HEK293 (cell line): ENCODE measurements at regions not wholly inside any gene's neighbourhood (a gene's known extent, or its start where the extent isn't known, plus 50 kb on each side); places are given as distances from the start of the nearest gene placed in this dataset.

ENCODE experiments used
- GFI1B ChIP-seq: fragments of 450-650 bp; formaldehyde crosslinking; IDR thresholded peaks from 2 replicates; pipeline ENCODE4 v1.5.1; 2016; ENCODE audit warnings: missing biosample characterization, missing genetic modification characterization
- GLI2 ChIP-seq: fragments of 450-650 bp; formaldehyde crosslinking; IDR thresholded peaks from 2 replicates; pipeline ENCODE4; 2017; ENCODE audit warnings: missing biosample characterization, missing genetic modification characterization, low read depth, borderline replicate concordance
- MEIS1 ChIP-seq: sonication (generic); formaldehyde crosslinking; IDR thresholded peaks from 2 replicates; pipeline ENCODE4 v1.8.1; 2022; ENCODE audit warnings: missing genetic modification reagents, mild to moderate bottlenecking, borderline replicate concordance
- SCRT1 ChIP-seq: fragments of 450-650 bp; formaldehyde crosslinking; IDR thresholded peaks from 2 replicates; pipeline ENCODE4 v1.5.1; 2016; ENCODE audit warnings: missing biosample characterization, missing genetic modification characterization, borderline replicate concordance
- SP7 ChIP-seq: fragments of 450-650 bp; formaldehyde crosslinking; IDR thresholded peaks from 2 replicates; pipeline ENCODE4 v1.5.1; 2016; ENCODE audit warnings: missing biosample characterization, missing genetic modification characterization
- TRIM28 ChIP-seq: IDR thresholded peaks from 2 replicates; pipeline ENCODE4 v1.6.1; 2011; ENCODE audit warnings: low read length, control low read depth, borderline replicate concordance
- ZBTB7A ChIP-seq: fragments of 450-650 bp; formaldehyde crosslinking; IDR thresholded peaks from 2 replicates; pipeline ENCODE4 v1.5.1; 2016; ENCODE audit warnings: low read depth, missing biosample characterization, missing genetic modification characterization
- ZFP69B ChIP-seq: fragments of 450-650 bp; formaldehyde crosslinking; IDR thresholded peaks from 2 replicates; pipeline ENCODE4 v1.5.1; 2016; ENCODE audit warnings: missing biosample characterization, missing genetic modification characterization
- ZNF121 ChIP-seq: fragments of 450-650 bp; formaldehyde crosslinking; IDR thresholded peaks from 2 replicates; pipeline ENCODE4 v1.5.1; 2016; ENCODE audit warnings: missing biosample characterization, missing genetic modification characterization
- ZNF132 ChIP-seq: fragments of 450-650 bp; formaldehyde crosslinking; IDR thresholded peaks from 2 replicates; pipeline ENCODE4 v1.5.1; 2017; ENCODE audit warnings: missing biosample characterization, missing genetic modification characterization, borderline replicate concordance
- ZNF140 ChIP-seq: fragments of 450-650 bp; formaldehyde crosslinking; IDR thresholded peaks from 2 replicates; pipeline ENCODE4 v1.5.1; 2016; ENCODE audit warnings: missing biosample characterization, missing genetic modification characterization
- ZNF155 ChIP-seq: fragments of 450-650 bp; formaldehyde crosslinking; IDR thresholded peaks from 2 replicates; pipeline ENCODE4 v1.5.1; 2016; ENCODE audit warnings: missing biosample characterization, missing genetic modification characterization
- ZNF324 ChIP-seq: fragments of 450-650 bp; formaldehyde crosslinking; IDR thresholded peaks from 2 replicates; pipeline ENCODE4 v1.5.1; 2016; ENCODE audit warnings: missing biosample characterization, missing genetic modification characterization
- ZNF335 ChIP-seq: fragments of 450-650 bp; formaldehyde crosslinking; conservative IDR thresholded peaks from 2 replicates; pipeline ENCODE4 v1.5.1; 2016; ENCODE audit warnings: missing biosample characterization, missing genetic modification characterization
- ZNF510 ChIP-seq: fragments of 450-650 bp; formaldehyde crosslinking; IDR thresholded peaks from 2 replicates; pipeline ENCODE4 v1.5.1; 2018; ENCODE audit warnings: mild to moderate bottlenecking, missing genetic modification characterization, missing biosample characterization; ENCODE audit not compliant: insufficient replicate concordance
- ZNF585B ChIP-seq: fragments of 450-650 bp; formaldehyde crosslinking; IDR thresholded peaks from 2 replicates; pipeline ENCODE4 v1.5.1; 2016; ENCODE audit warnings: missing biosample characterization, missing genetic modification characterization
- ZNF623 ChIP-seq: fragments of 450-650 bp; formaldehyde crosslinking; IDR thresholded peaks from 2 replicates; pipeline ENCODE4 v1.5.1; 2016; ENCODE audit warnings: missing biosample characterization, missing genetic modification characterization
- ZNF654 ChIP-seq: fragments of 450-650 bp; formaldehyde crosslinking; IDR thresholded peaks from 2 replicates; pipeline ENCODE4 v1.5.1; 2016; ENCODE audit warnings: low read depth, missing biosample characterization, missing genetic modification characterization
- ZNF658 ChIP-seq: fragments of 450-650 bp; formaldehyde crosslinking; IDR thresholded peaks from 2 replicates; pipeline ENCODE4; 2016; ENCODE audit warnings: missing biosample characterization, missing genetic modification characterization
- ZNF701 ChIP-seq: fragments of 450-650 bp; formaldehyde crosslinking; IDR thresholded peaks from 2 replicates; pipeline ENCODE4 v1.5.1; 2016; ENCODE audit warnings: missing biosample characterization, missing genetic modification characterization
- ZNF707 ChIP-seq: fragments of 450-650 bp; formaldehyde crosslinking; IDR thresholded peaks from 2 replicates; pipeline ENCODE4 v1.5.1; 2016; ENCODE audit warnings: missing biosample characterization, missing genetic modification characterization
- ZNF791 ChIP-seq: fragments of 450-650 bp; formaldehyde crosslinking; IDR thresholded peaks from 2 replicates; pipeline ENCODE4 v1.5.1; 2016; ENCODE audit warnings: missing biosample characterization, missing genetic modification characterization
- TF ChIP-seq, protein P1 (sequence below): fragments of 450-650 bp; formaldehyde crosslinking; IDR thresholded peaks from 2 replicates; pipeline ENCODE4 v1.5.1; 2016; ENCODE audit warnings: missing biosample characterization, missing genetic modification characterization
- TF ChIP-seq, protein P2 (sequence below): sonication (generic); formaldehyde crosslinking; IDR thresholded peaks from 2 replicates; pipeline ENCODE4 v1.8.1; 2022; ENCODE audit warnings: mild to moderate bottlenecking, moderate library complexity, missing genetic modification reagents
- TF ChIP-seq, protein P3 (sequence below): fragments of 450-650 bp; formaldehyde crosslinking; conservative IDR thresholded peaks from 2 replicates; pipeline ENCODE4 v1.5.1; 2016; ENCODE audit warnings: low read depth, missing biosample characterization, missing genetic modification characterization
- TF ChIP-seq, protein P4 (sequence below): fragments of 450-650 bp; formaldehyde crosslinking; IDR thresholded peaks from 2 replicates; pipeline ENCODE4 v1.5.1; 2016; ENCODE audit warnings: missing biosample characterization, missing genetic modification characterization, low read depth
- TF ChIP-seq, protein P5 (sequence below): fragments of 450-650 bp; formaldehyde crosslinking; IDR thresholded peaks from 2 replicates; pipeline ENCODE4 v1.5.1; 2017; ENCODE audit warnings: missing biosample characterization, mild to moderate bottlenecking, missing genetic modification characterization, moderate library complexity
- TF ChIP-seq, protein P6 (sequence below): fragments of 450-650 bp; formaldehyde crosslinking; IDR thresholded peaks from 2 replicates; pipeline ENCODE4 v1.5.1; 2016; ENCODE audit warnings: missing biosample characterization, missing genetic modification characterization

DNA sequence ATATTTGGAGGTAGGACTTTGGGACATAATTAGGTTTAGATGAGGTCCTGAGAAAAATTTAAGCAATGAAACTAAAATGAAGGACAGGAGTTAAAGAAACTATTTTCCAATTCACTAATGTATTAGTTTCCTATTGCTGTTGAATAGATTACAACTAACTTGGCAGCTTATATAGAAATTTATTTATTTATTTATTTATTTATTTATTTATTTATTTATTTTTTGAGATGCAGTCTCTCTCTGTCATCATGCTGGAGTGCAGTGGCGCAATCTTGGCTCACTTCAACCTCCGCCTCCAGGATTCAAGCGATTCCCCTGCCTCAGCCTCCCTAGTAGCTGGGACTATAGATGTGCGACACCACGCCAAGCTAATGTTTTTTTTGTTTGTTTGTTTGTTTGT, 182.4 kb upstream of the ADCY2 start (continued):
- TF ChIP-seq, protein P1, sequence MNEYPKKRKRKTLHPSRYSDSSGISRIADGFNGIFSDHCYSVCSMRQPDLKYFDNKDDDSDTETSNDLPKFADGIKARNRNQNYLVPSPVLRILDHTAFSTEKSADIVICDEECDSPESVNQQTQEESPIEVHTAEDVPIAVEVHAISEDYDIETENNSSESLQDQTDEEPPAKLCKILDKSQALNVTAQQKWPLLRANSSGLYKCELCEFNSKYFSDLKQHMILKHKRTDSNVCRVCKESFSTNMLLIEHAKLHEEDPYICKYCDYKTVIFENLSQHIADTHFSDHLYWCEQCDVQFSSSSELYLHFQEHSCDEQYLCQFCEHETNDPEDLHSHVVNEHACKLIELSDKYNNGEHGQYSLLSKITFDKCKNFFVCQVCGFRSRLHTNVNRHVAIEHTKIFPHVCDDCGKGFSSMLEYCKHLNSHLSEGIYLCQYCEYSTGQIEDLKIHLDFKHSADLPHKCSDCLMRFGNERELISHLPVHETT: no peak
- TF ChIP-seq ZNF140 (tag by site-specific recombination) (0 out of 2 replicates have a peak, but pooled peaks have one; percentile 29), ZNF623 (tag by site-specific recombination) (peak; percentile 76), ZNF658 (no peak), SP7 (no peak), SCRT1 (tag by site-specific recombination) (no peak), ZNF654 (tag by site-specific recombination) (peak; percentile 45), ZFP69B (tag by site-specific recombination) (no peak), ZNF335 (tag by site-specific recombination) (no peak), ZNF707 (tag by site-specific recombination) (no peak), ZNF121 (tag by site-specific recombination) (no peak), ZNF132 (tag by site-specific recombination) (no peak), GLI2 (tag by site-specific recombination) (peak; percentile 28; the same call in 1 of the 2 replicates), ZNF791 (no peak), ZNF324 (tag by site-specific recombination) (no peak), ZNF701 (tag by site-specific recombination) (no peak), GFI1B (tag by site-specific recombination) (no peak), ZNF510 (tag by site-specific recombination) (peak; percentile 79), ZBTB7A (tag by site-specific recombination) (no peak), ZNF155 (tag by site-specific recombination) (no peak), ZNF585B (tag by site-specific recombination) (no peak), MEIS1 (CRISPR knock-in tag) (no peak), TRIM28 (no peak)
- TF ChIP-seq, protein P2, sequence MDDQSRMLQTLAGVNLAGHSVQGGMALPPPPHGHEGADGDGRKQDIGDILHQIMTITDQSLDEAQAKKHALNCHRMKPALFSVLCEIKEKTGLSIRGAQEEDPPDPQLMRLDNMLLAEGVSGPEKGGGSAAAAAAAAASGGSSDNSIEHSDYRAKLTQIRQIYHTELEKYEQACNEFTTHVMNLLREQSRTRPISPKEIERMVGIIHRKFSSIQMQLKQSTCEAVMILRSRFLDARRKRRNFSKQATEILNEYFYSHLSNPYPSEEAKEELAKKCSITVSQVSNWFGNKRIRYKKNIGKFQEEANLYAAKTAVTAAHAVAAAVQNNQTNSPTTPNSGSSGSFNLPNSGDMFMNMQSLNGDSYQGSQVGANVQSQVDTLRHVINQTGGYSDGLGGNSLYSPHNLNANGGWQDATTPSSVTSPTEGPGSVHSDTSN (CRISPR knock-in tag): no peak
- TF ChIP-seq, protein P3, sequence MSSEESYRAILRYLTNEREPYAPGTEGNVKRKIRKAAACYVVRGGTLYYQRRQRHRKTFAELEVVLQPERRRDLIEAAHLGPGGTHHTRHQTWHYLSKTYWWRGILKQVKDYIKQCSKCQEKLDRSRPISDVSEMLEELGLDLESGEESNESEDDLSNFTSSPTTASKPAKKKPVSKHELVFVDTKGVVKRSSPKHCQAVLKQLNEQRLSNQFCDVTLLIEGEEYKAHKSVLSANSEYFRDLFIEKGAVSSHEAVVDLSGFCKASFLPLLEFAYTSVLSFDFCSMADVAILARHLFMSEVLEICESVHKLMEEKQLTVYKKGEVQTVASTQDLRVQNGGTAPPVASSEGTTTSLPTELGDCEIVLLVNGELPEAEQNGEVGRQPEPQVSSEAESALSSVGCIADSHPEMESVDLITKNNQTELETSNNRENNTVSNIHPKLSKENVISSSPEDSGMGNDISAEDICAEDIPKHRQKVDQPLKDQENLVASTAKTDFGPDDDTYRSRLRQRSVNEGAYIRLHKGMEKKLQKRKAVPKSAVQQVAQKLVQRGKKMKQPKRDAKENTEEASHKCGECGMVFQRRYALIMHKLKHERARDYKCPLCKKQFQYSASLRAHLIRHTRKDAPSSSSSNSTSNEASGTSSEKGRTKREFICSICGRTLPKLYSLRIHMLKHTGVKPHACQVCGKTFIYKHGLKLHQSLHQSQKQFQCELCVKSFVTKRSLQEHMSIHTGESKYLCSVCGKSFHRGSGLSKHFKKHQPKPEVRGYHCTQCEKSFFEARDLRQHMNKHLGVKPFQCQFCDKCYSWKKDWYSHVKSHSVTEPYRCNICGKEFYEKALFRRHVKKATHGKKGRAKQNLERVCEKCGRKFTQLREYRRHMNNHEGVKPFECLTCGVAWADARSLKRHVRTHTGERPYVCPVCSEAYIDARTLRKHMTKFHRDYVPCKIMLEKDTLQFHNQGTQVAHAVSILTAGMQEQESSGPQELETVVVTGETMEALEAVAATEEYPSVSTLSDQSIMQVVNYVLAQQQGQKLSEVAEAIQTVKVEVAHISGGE (tag by site-specific recombination): peak; percentile 83
- TF ChIP-seq, protein P4, sequence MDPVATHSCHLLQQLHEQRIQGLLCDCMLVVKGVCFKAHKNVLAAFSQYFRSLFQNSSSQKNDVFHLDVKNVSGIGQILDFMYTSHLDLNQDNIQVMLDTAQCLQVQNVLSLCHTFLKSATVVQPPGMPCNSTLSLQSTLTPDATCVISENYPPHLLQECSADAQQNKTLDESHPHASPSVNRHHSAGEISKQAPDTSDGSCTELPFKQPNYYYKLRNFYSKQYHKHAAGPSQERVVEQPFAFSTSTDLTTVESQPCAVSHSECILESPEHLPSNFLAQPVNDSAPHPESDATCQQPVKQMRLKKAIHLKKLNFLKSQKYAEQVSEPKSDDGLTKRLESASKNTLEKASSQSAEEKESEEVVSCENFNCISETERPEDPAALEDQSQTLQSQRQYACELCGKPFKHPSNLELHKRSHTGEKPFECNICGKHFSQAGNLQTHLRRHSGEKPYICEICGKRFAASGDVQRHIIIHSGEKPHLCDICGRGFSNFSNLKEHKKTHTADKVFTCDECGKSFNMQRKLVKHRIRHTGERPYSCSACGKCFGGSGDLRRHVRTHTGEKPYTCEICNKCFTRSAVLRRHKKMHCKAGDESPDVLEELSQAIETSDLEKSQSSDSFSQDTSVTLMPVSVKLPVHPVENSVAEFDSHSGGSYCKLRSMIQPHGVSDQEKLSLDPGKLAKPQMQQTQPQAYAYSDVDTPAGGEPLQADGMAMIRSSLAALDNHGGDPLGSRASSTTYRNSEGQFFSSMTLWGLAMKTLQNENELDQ (tag by site-specific recombination): no peak
- TF ChIP-seq, protein P5, sequence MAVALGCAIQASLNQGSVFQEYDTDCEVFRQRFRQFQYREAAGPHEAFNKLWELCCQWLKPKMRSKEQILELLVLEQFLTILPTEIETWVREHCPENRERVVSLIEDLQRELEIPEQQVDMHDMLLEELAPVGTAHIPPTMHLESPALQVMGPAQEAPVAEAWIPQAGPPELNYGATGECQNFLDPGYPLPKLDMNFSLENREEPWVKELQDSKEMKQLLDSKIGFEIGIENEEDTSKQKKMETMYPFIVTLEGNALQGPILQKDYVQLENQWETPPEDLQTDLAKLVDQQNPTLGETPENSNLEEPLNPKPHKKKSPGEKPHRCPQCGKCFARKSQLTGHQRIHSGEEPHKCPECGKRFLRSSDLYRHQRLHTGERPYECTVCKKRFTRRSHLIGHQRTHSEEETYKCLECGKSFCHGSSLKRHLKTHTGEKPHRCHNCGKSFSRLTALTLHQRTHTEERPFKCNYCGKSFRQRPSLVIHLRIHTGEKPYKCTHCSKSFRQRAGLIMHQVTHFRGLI (tag by site-specific recombination): no peak
- TF ChIP-seq, protein P6, sequence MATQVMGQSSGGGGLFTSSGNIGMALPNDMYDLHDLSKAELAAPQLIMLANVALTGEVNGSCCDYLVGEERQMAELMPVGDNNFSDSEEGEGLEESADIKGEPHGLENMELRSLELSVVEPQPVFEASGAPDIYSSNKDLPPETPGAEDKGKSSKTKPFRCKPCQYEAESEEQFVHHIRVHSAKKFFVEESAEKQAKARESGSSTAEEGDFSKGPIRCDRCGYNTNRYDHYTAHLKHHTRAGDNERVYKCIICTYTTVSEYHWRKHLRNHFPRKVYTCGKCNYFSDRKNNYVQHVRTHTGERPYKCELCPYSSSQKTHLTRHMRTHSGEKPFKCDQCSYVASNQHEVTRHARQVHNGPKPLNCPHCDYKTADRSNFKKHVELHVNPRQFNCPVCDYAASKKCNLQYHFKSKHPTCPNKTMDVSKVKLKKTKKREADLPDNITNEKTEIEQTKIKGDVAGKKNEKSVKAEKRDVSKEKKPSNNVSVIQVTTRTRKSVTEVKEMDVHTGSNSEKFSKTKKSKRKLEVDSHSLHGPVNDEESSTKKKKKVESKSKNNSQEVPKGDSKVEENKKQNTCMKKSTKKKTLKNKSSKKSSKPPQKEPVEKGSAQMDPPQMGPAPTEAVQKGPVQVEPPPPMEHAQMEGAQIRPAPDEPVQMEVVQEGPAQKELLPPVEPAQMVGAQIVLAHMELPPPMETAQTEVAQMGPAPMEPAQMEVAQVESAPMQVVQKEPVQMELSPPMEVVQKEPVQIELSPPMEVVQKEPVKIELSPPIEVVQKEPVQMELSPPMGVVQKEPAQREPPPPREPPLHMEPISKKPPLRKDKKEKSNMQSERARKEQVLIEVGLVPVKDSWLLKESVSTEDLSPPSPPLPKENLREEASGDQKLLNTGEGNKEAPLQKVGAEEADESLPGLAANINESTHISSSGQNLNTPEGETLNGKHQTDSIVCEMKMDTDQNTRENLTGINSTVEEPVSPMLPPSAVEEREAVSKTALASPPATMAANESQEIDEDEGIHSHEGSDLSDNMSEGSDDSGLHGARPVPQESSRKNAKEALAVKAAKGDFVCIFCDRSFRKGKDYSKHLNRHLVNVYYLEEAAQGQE (tag by site-specific recombination): peak; percentile 77; the same call in 1 of the 2 replicates
